Adipocyte (in vitro differentiated cells): ENCODE measurements at regions not wholly inside any gene's neighbourhood (a gene's known extent, or its start where the extent isn't known, plus 50 kb on each side); places are given as distances from the start of the nearest gene placed in this dataset.
"Not testable (repeated sequence)": the region's sequence is repeated elsewhere in the genome, so short reads cannot be mapped to it uniquely, and the experiment has no call there.

Source experiments
- DNase-seq: peaks from one replicate; pipeline ENCODE4 v3.0.0-alpha.2; 2015; ENCODE audit warnings: low read depth
- H3K27me3 ChIP-seq: replicated peaks from 2 replicates; pipeline ENCODE4 v1.7.0; 2013; ENCODE audit warnings: mild to moderate bottlenecking, low read length, moderate library complexity; ENCODE audit not compliant: control insufficient read depth, insufficient read depth
- H3K36me3 ChIP-seq: 2 replicates; pipeline ENCODE4 v1.7.0; 2013; ENCODE audit warnings: low read length, mild to moderate bottlenecking, moderate library complexity; ENCODE audit not compliant: control insufficient read depth, insufficient read depth, severe bottlenecking
- H3K4me1 ChIP-seq: 2 replicates; pipeline ENCODE4 v1.7.0; 2013; ENCODE audit warnings: mild to moderate bottlenecking, low read length, moderate library complexity; ENCODE audit not compliant: control insufficient read depth, insufficient read depth
- H3K4me3 ChIP-seq: 2 replicates; pipeline ENCODE4 v1.7.0; 2013; ENCODE audit warnings: mild to moderate bottlenecking, low read length, moderate library complexity
- H3K9ac ChIP-seq: 2 replicates; pipeline ENCODE4 v1.7.0; 2013; ENCODE audit warnings: mild to moderate bottlenecking, low read length, moderate library complexity
- H3K9me3 ChIP-seq: 2 replicates; pipeline ENCODE4 v1.7.0; 2013; ENCODE audit warnings: mild to moderate bottlenecking, low read length, moderate library complexity; ENCODE audit not compliant: control insufficient read depth

GRCh38 chr7:106752367-106752766 lies 91.4 kb upstream of the CCDC71L start:
- H3K4me3 ChIP-seq: no peak overlapping the region
- H3K9me3 ChIP-seq: no peaks in the 10 kb centered on the region
- no peaks in the 10 kb centered on the region for H3K36me3 ChIP-seq
- H3K4me1 ChIP-seq: peaks cover 31% of the 10 kb centered on the region
- no peak for DNase-seq
- H3K27me3 ChIP-seq: no peaks in the 10 kb centered on the region
- no peak overlapping the region for H3K9ac ChIP-seq

GRCh38 chr7:106755024-106755423 lies 94.1 kb upstream of the CCDC71L start:
- not testable (repeated sequence) for H3K27me3 ChIP-seq, H3K9ac ChIP-seq, H3K9me3 ChIP-seq, H3K36me3 ChIP-seq, H3K4me3 ChIP-seq, DNase-seq
- peaks cover 19% of the 10 kb centered on the region for H3K4me1 ChIP-seq

- no peak overlapping the region for H3K4me3 ChIP-seq
- DNase-seq: no peak
- H3K4me1 ChIP-seq: peaks cover 19% of the 10 kb centered on the region
- no peaks in the 10 kb centered on the region for H3K9me3 ChIP-seq
- no peak overlapping the region for H3K9ac ChIP-seq
- no peaks in the 10 kb centered on the region for H3K36me3 ChIP-seq
- H3K27me3 ChIP-seq: no peaks in the 10 kb centered on the region
Observed at GRCh38 chr7:106755641-106756040, 94.7 kb upstream of the CCDC71L start.

- Histone ChIP-seq H3K4me3 (no peak overlapping the region), H3K4me1 (peaks cover 19% of the 10 kb centered on the region), H3K27me3 (no peaks in the 10 kb centered on the region), H3K9ac (no peak overlapping the region), H3K9me3 (no peaks in the 10 kb centered on the region), H3K36me3 (no peaks in the 10 kb centered on the region)
- no peak for DNase-seq
Observed at GRCh38 chr7:106756071-106756470, 95.1 kb upstream of the CCDC71L start.

GRCh38 chr7:106756884-106757283 lies 95.9 kb upstream of the CCDC71L start:
- peaks cover 15% of the 10 kb centered on the region for H3K4me1 ChIP-seq
- H3K9me3 ChIP-seq: no peaks in the 10 kb centered on the region
- H3K27me3 ChIP-seq: no peaks in the 10 kb centered on the region
- H3K9ac ChIP-seq: no peak overlapping the region
- H3K36me3 ChIP-seq: no peaks in the 10 kb centered on the region
- H3K4me3 ChIP-seq: no peak overlapping the region
- no peak for DNase-seq

- no peak overlapping the region for H3K9ac ChIP-seq
- no peak overlapping the region for H3K4me3 ChIP-seq
- H3K27me3 ChIP-seq: no peaks in the 10 kb centered on the region
- no peaks in the 10 kb centered on the region for H3K36me3 ChIP-seq
- DNase-seq: no peak
- H3K9me3 ChIP-seq: no peaks in the 10 kb centered on the region
- peaks cover 10% of the 10 kb centered on the region for H3K4me1 ChIP-seq
Observed at GRCh38 chr7:106757846-106758245, 96.9 kb upstream of the CCDC71L start.

- DNase-seq, H3K36me3 ChIP-seq, H3K27me3 ChIP-seq, H3K9ac ChIP-seq, H3K4me3 ChIP-seq, H3K4me1 ChIP-seq, H3K9me3 ChIP-seq: not testable (repeated sequence)
Observed at GRCh38 chr7:106762845-106763244, 101.9 kb upstream of the CCDC71L start.

GRCh38 chr7:106763717-106764116 lies 101.4 kb upstream of the PIK3CG start:
- H3K4me3 ChIP-seq: no peak overlapping the region
- no peak for DNase-seq
- H3K4me1 ChIP-seq: peaks cover 10% of the 10 kb centered on the region
- H3K36me3 ChIP-seq: no peaks in the 10 kb centered on the region
- no peaks in the 10 kb centered on the region for H3K9me3 ChIP-seq
- no peaks in the 10 kb centered on the region for H3K27me3 ChIP-seq
- H3K9ac ChIP-seq: no peak overlapping the region

- Histone ChIP-seq H3K9me3 (no peaks in the 10 kb centered on the region), H3K4me3 (no peak overlapping the region), H3K36me3 (no peaks in the 10 kb centered on the region), H3K9ac (no peak overlapping the region), H3K4me1 (peaks cover 15% of the 10 kb centered on the region), H3K27me3 (no peaks in the 10 kb centered on the region)
- DNase-seq: no peak
Observed at GRCh38 chr7:106765727-106766355, 99.2 kb upstream of the PIK3CG start.

GRCh38 chr7:106766551-106766950 lies 98.5 kb upstream of the PIK3CG start:
- Histone ChIP-seq H3K9me3 (no peaks in the 10 kb centered on the region), H3K4me3 (no peak overlapping the region), H3K4me1 (peaks cover 15% of the 10 kb centered on the region), H3K27me3 (no peaks in the 10 kb centered on the region), H3K9ac (no peak overlapping the region), H3K36me3 (no peaks in the 10 kb centered on the region)
- no peak for DNase-seq

GRCh38 chr7:106767078-106767477 lies 98.0 kb upstream of the PIK3CG start:
- Histone ChIP-seq H3K27me3 (no peaks in the 10 kb centered on the region), H3K36me3 (no peaks in the 10 kb centered on the region), H3K4me1 (peaks cover 15% of the 10 kb centered on the region), H3K9me3 (no peaks in the 10 kb centered on the region), H3K9ac (no peak overlapping the region), H3K4me3 (no peak overlapping the region)
- no peak for DNase-seq
